ENCODE measurements at regions not wholly inside any gene's neighbourhood (a gene's known extent, or its start where the extent isn't known, plus 50 kb on each side); places are given as distances from the start of the nearest gene placed in this dataset.

GRCh38 chr2:58916063-58916462, 674.9 kb upstream of the FANCL start:
- TF ChIP-seq CTCF (conservative IDR thresholded peaks at IDR 0.05) (no peak), EZH2 (IDR thresholded peaks at IDR 0.05; ENCODE audit: low read depth) (no peak)

All from PC-9 (cell line).